ENCODE measurements at regions not wholly inside any gene's neighbourhood (a gene's known extent, or its start where the extent isn't known, plus 50 kb on each side); places are given as distances from the start of the nearest gene placed in this dataset.

- DNase-seq (no peak), ATAC-seq (replicated peaks) (no peak)
- H3K36me3 Mint-ChIP-seq (ENCODE audit: insufficient read depth) = no peaks in the 10 kb centered on the region
- H3K4me3 Mint-ChIP-seq = no peak overlapping the region
- peaks cover 17 to 20% of the 10 kb centered on the region in 2 donors for H3K27me3 Mint-ChIP-seq
- H3K27ac Mint-ChIP-seq = no peak overlapping the region
- H3K4me1 Mint-ChIP-seq (ENCODE audit: low read depth in 2 of 2) = no peaks in the 10 kb centered on the region
- H3K9me3 Mint-ChIP-seq = peaks cover 0 to 3% of the 10 kb centered on the region in 2 donors
Observed at GRCh38 chr6:5922230-5922629, 84.5 kb downstream of the NRN1 start.

DNA sequence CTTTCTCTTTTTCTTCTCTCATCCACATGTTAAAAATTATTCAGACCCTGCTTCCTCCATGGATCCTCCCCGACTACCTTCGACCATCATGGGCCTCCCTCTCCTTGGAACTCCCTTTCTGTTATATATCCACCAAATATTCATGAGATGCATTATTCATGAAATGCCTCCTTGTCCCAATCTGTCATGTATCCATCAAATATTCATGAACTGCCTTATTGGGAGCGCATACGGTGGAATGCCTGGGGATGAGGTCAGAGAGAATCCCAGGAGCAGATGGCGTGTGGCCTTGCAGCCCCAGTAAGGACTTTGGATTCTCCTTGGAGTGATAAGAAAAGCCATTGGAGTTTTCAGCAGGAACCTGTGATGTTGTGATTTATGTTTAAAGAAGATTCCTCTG is 97.0 kb downstream of the NRN1 start:
- ATAC-seq (replicated peaks) (no peak), DNase-seq (no peak)
- Mint-ChIP-seq H3K9me3 (peaks cover 0 to 2% of the 10 kb centered on the region in 2 donors), H3K4me1 (ENCODE audit: low read depth in 2 of 2) (no peaks in the 10 kb centered on the region), H3K36me3 (ENCODE audit: insufficient read depth) (no peaks in the 10 kb centered on the region), H3K4me3 (no peak overlapping the region), H3K27ac (no peak overlapping the region), H3K27me3 (peaks cover 0 to 12% of the 10 kb centered on the region in 2 donors)

DNA sequence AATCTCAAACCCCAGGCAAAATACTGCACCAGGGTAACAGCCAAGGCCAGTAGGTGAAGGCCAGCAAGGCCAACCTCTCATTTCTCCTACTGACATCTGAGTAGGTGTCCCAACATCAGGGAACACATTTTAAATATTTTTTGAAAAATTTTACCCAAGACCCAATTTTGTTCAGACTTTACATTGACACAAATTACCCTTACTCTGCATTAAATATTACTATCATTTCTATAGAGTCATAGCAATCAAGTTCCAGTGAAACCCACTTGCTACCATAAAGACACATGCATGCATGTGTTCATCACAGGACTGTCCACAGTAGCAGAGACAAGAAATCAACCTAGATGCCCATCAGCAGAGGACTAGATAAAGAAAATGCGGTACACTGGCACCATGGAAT is 99.9 kb downstream of the NRN1 start:
- no peak overlapping the region for H3K4me3 Mint-ChIP-seq
- DNase-seq (no peak), ATAC-seq (replicated peaks) (no peak)
- no peaks in the 10 kb centered on the region for H3K36me3 Mint-ChIP-seq (ENCODE audit: insufficient read depth)
- no peaks in the 10 kb centered on the region for H3K27me3 Mint-ChIP-seq
- no peaks in the 10 kb centered on the region for H3K4me1 Mint-ChIP-seq (ENCODE audit: low read depth in 2 of 2)
- no peaks in the 10 kb centered on the region for H3K9me3 Mint-ChIP-seq
- H3K27ac Mint-ChIP-seq = no peak overlapping the region

- no peak overlapping the region for H3K4me3 Mint-ChIP-seq
- ATAC-seq (replicated peaks) = no peak
- H3K27me3 Mint-ChIP-seq = no peaks in the 10 kb centered on the region
Observed at GRCh38 chr6:5906340-5906670, 100.4 kb downstream of the NRN1 start.

GRCh38 chr6:5905431-5906339 is 101.0 kb downstream of the NRN1 start:
- Mint-ChIP-seq H3K36me3 (ENCODE audit: insufficient read depth) (no peaks in the 10 kb centered on the region), H3K27me3 (no peaks in the 10 kb centered on the region), H3K4me1 (ENCODE audit: low read depth in 2 of 2) (no peaks in the 10 kb centered on the region), H3K4me3 (no peak overlapping the region), H3K27ac (no peak overlapping the region), H3K9me3 (no peaks in the 10 kb centered on the region)
- DNase-seq (no peak), ATAC-seq (replicated peaks) (no peak)

More at GRCh38 chr6:5906340-5906670, 100.4 kb downstream of the NRN1 start:
- no peak for DNase-seq
- H3K27ac Mint-ChIP-seq = no peak overlapping the region
- H3K36me3 Mint-ChIP-seq (ENCODE audit: insufficient read depth) = no peaks in the 10 kb centered on the region
- H3K9me3 Mint-ChIP-seq = no peaks in the 10 kb centered on the region
- H3K4me1 Mint-ChIP-seq (ENCODE audit: low read depth in 2 of 2) = no peaks in the 10 kb centered on the region

DNA sequence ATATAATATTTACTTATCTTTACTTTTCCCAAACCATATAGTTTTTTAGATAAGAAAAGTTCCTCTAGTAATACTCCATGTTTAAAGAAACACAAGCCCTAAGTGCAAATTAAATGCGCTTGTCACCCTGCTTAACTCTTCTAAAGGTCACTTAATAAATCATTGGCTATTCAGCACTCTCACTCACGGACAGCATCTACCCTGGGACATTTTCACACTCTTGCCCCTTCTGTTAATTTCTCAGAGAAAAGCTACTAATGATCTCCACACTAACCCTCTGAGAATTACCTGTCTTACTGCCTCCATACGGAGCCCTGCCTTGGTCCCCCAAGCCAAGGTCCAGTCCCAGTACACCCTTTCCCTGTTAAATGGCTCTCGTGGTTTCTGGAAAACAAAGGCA is 102.2 kb downstream of the NRN1 start:
- no peak overlapping the region for H3K27ac Mint-ChIP-seq
- ATAC-seq (replicated peaks) (no peak), DNase-seq (no peak)
- peaks cover 4 to 8% of the 10 kb centered on the region in 2 donors for H3K27me3 Mint-ChIP-seq
- peaks cover 0 to 4% of the 10 kb centered on the region in 2 donors for H3K4me1 Mint-ChIP-seq (ENCODE audit: low read depth in 2 of 2)
- no peaks in the 10 kb centered on the region for H3K36me3 Mint-ChIP-seq (ENCODE audit: insufficient read depth)
- H3K4me3 Mint-ChIP-seq = no peak overlapping the region
- H3K9me3 Mint-ChIP-seq = no peaks in the 10 kb centered on the region

GRCh38 chr6:5899216-5900045 is 107.3 kb downstream of the NRN1 start:
- Mint-ChIP-seq H3K27ac (no peak overlapping the region), H3K27me3 (peaks cover 8 to 19% of the 10 kb centered on the region in 2 donors), H3K36me3 (ENCODE audit: insufficient read depth) (peaks cover under 1% of the 10 kb centered on the region), H3K9me3 (no peaks in the 10 kb centered on the region), H3K4me3 (no peak overlapping the region), H3K4me1 (ENCODE audit: low read depth in 2 of 2) (peaks cover 2 to 5% of the 10 kb centered on the region in 2 donors)
- DNase-seq = no peak
- no peak for ATAC-seq (replicated peaks)

DNA sequence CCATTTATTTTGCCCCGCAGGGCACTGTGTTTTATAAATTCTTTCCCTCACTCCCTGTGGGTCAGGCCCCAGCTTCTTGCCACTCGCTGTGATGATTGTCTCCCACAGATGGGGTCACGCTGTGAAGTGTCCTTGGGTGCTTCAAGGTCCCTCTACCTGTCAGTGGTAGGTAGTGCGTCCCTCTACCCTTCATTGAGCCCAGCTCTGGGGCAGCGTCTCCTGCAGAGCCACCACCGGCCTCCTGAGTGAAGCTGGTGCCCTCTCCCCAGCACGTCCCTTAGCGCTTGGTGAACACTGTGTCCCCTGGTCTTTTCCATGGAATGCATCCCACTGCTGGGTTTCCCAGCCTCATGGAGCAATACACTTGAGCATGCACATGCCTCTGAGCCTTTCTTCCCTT is 108.2 kb downstream of the NRN1 start:
- Mint-ChIP-seq H3K27ac (no peak overlapping the region), H3K36me3 (ENCODE audit: insufficient read depth) (peaks cover 3% of the 10 kb centered on the region), H3K9me3 (no peaks in the 10 kb centered on the region), H3K4me3 (no peak overlapping the region), H3K27me3 (peaks cover 8 to 19% of the 10 kb centered on the region in 2 donors), H3K4me1 (ENCODE audit: low read depth in 2 of 2) (peaks cover 2 to 5% of the 10 kb centered on the region in 2 donors)
- ATAC-seq (replicated peaks) (no peak), DNase-seq (no peak)

- H3K9me3 Mint-ChIP-seq = no peaks in the 10 kb centered on the region
- DNase-seq (no peak), ATAC-seq (replicated peaks) (no peak)
- peaks cover 8 to 19% of the 10 kb centered on the region in 2 donors for H3K27me3 Mint-ChIP-seq
- peaks cover 2 to 5% of the 10 kb centered on the region in 2 donors for H3K4me1 Mint-ChIP-seq (ENCODE audit: low read depth in 2 of 2)
- H3K4me3 Mint-ChIP-seq = no peak overlapping the region
- peaks cover 3% of the 10 kb centered on the region for H3K36me3 Mint-ChIP-seq (ENCODE audit: insufficient read depth)
- no peak overlapping the region for H3K27ac Mint-ChIP-seq
Observed at GRCh38 chr6:5898102-5898501, 108.6 kb downstream of the NRN1 start.

DNA sequence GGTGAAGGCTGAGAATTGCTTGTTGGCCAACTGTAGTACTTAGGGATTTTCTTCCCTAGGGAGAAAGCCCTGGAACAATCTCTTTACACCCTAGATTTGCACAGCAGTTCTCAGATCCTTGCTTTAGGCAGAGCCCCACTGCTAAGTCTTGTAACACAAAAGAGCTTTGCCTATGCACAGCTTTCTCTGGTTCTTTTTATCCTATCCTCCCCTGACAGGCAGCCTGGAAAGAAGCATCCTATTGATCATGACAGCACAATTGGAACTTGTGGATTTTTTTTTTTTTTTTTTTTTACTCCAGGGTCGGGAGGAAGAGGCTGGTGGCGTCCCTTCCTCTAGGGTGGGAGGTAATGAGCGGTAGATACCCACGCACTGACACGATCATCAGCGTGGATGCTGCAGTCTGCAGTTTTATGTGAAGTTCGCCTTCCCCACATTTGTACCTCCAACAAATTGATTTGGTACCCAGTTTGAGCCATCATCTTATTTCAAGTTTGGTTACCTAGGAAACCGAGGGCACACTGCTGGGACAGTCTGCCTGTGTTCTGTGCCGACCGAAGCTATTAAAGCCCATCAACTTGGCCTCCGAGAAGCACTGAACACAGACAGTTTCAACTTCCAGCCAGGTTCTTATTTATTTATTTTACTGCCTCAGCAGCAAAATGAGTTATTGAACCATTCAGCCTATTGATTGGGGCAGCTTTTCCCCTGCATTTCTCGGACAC is 110.1 kb downstream of the NRN1 start:
- no peak for DNase-seq
- Mint-ChIP-seq H3K27me3 (peaks cover 8 to 19% of the 10 kb centered on the region in 2 donors), H3K36me3 (ENCODE audit: insufficient read depth) (peaks cover 10% of the 10 kb centered on the region), H3K9me3 (no peaks in the 10 kb centered on the region), H3K4me1 (ENCODE audit: low read depth in 2 of 2) (peaks cover 8 to 11% of the 10 kb centered on the region in 2 donors), H3K4me3 (no peak overlapping the region), H3K27ac (no peak overlapping the region)
- ATAC-seq (replicated peaks) = no peak

DNA sequence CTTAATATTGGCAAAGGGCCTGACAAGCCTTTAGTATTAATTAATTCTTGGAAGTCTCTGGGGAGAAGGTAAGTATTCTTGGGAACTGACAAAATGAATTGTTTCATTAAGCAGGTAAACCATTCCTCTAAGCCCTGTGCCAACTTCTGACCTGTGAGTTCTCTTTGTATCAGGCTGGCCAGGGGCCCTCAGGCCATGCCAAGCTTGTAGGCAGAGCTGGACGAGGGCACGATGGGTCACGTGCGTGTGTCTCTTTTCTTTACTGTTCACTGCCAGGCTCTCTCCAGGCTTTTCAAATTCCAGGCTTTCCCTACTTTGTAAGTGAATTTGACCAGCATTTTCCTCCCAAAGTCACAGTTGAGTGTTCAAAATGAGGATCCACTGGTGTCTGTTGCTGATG is 112.4 kb downstream of the NRN1 start:
- peaks cover 10% of the 10 kb centered on the region for H3K36me3 Mint-ChIP-seq (ENCODE audit: insufficient read depth)
- no peak for DNase-seq
- H3K4me1 Mint-ChIP-seq (ENCODE audit: low read depth in 2 of 2) = peaks cover 6 to 8% of the 10 kb centered on the region in 2 donors
- H3K27ac Mint-ChIP-seq = no peak overlapping the region
- no peak overlapping the region for H3K4me3 Mint-ChIP-seq
- H3K27me3 Mint-ChIP-seq = peaks cover 2 to 9% of the 10 kb centered on the region in 2 donors
- H3K9me3 Mint-ChIP-seq = no peaks in the 10 kb centered on the region
- ATAC-seq (replicated peaks) = no peak

- no peaks in the 10 kb centered on the region for H3K9me3 Mint-ChIP-seq
- H3K4me3 Mint-ChIP-seq = no peak overlapping the region
- no peak overlapping the region for H3K27ac Mint-ChIP-seq
- H3K36me3 Mint-ChIP-seq (ENCODE audit: insufficient read depth) = peaks cover 10% of the 10 kb centered on the region
- peaks cover 6% of the 10 kb centered on the region in 2 donors for H3K4me1 Mint-ChIP-seq (ENCODE audit: low read depth in 2 of 2)
- DNase-seq = no peak
- H3K27me3 Mint-ChIP-seq = no peaks in the 10 kb centered on the region
- no peak for ATAC-seq (replicated peaks)
Observed at GRCh38 chr6:5893295-5893694, 113.4 kb downstream of the NRN1 start.

DNA sequence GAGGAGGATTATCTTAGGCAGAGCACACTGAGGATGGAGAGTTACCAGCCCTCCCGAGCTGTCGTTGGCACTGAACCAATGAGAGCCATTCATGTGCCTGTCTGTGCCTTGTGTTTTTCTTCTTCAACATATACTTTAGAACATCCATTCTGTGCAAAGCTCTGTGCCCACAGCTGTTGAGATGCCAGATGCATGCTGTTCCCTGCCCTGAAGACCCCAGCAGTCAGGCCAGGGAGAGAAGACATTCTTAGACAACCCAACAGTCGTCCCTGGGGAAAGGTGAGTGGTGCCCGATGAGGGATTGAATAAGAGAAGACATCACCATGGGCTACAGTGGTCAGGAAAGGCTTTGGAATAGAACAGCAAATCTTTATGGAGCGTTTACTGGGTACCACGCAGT is 114.1 kb downstream of the NRN1 start:
- Mint-ChIP-seq H3K36me3 (ENCODE audit: insufficient read depth) (peaks cover 10% of the 10 kb centered on the region), H3K9me3 (no peaks in the 10 kb centered on the region), H3K27me3 (no peaks in the 10 kb centered on the region), H3K27ac (peak overlapping the region; percentile 89 to 97), H3K4me1 (ENCODE audit: low read depth in 2 of 2) (peaks cover 6% of the 10 kb centered on the region in 2 donors), H3K4me3 (peak overlapping the region; percentile 92 to 95)
- ATAC-seq (replicated peaks) (no peak), DNase-seq (no peak)
